ENCODE measurements at regions not wholly inside any gene's neighbourhood (a gene's known extent, or its start where the extent isn't known, plus 50 kb on each side); places are given as distances from the start of the nearest gene placed in this dataset.

GRCh38 chr2:139622691-139623090 lies 842.5 kb upstream of the NXPH2 start:
- POLR2A ChIA-PET = no interaction called here
- in situ Hi-C loops (cut with MboI) = no loop called here
- Histone ChIP-seq H3K4me1 (replicated peaks in 1 of 2; ENCODE audit: control insufficient read depth in 2 of 2, insufficient read depth in 2 of 2, low read length in 2 of 2) (no peaks in the 10 kb centered on the region), H4K20me1 (replicated peaks; ENCODE audit: control insufficient read depth, insufficient read depth, low read length) (no peaks in the 10 kb centered on the region), H3K27ac (ENCODE audit: extremely low read depth, low read depth, low read length) (no peak overlapping the region), H3K36me3 (ENCODE audit: control insufficient read depth, insufficient read depth, low read length) (no peaks in the 10 kb centered on the region), H3K9me1 (ENCODE audit: control insufficient read depth, insufficient read depth, low read length) (no peaks in the 10 kb centered on the region), H2AFZ (ENCODE audit: low read depth, low read length) (no peak overlapping the region), H3K4me2 (ENCODE audit: insufficient read depth, low read length) (no peak overlapping the region), H3K4me3 (no peak overlapping the region), H3K27me3 (ENCODE audit: control insufficient read depth in 2 of 2, insufficient read depth in 2 of 2, low read length in 2 of 2) (no peaks in the 10 kb centered on the region), H3K79me2 (ENCODE audit: control insufficient read depth, insufficient read depth, low read length) (no peaks in the 10 kb centered on the region), H3K9ac (ENCODE audit: insufficient read depth in 1 of 2, low read depth in 2 of 2, low read length in 2 of 2) (no peak overlapping the region), H3K9me3 (replicated peaks; ENCODE audit: control insufficient read depth, insufficient read depth, low read depth, low read length) (no peaks in the 10 kb centered on the region; the same call in 1 of the 2 replicates)
- ATAC-seq = no peak
- WGBS (ENCODE audit: insufficient coverage, low coverage, missing lambda C conversion rate) = 0% methylated on average over 1 of the region's 1 CpG
- intact Hi-C loops (cut with micrococcal nuclease) = no loop called here
- TF ChIP-seq CBX8 (IDR thresholded peaks at IDR 0.05; ENCODE audit: borderline replicate concordance, extremely low read depth, low read depth, low read length, poor library complexity, severe bottlenecking) = no peak
- TF ChIP-seq ZKSCAN3 (CRISPR knock-in tag; IDR thresholded peaks at IDR 0.05) = no peak
- TF ChIP-seq NFRKB (IDR thresholded peaks at IDR 0.05; ENCODE audit: low read depth) = no peak
- no peak for TF ChIP-seq CBX1 (IDR thresholded peaks at IDR 0.05; ENCODE audit: low read depth)
- no peak for TF ChIP-seq KDM2B (CRISPR knock-in tag; IDR thresholded peaks at IDR 0.05)
- no peak for TF ChIP-seq EGR1 (conservative IDR thresholded peaks at IDR 0.05)
- TF ChIP-seq SPI1 (IDR thresholded peaks at IDR 0.05; ENCODE audit: borderline replicate concordance, low read depth, low read length) = no peak
- no peak for TF ChIP-seq U2AF1 (optimal IDR thresholded peaks at IDR 0.05; ENCODE audit: low read depth, low read length)
- TF ChIP-seq ZC3H4 (CRISPR knock-in tag; IDR thresholded peaks at IDR 0.05; ENCODE audit: borderline replicate concordance) = no peak
- TF ChIP-seq ZNF699 (CRISPR knock-in tag; IDR thresholded peaks at IDR 0.05; ENCODE audit: insufficient replicate concordance) = no peak
- no peak for TF ChIP-seq ZNF232 (CRISPR knock-in tag; IDR thresholded peaks at IDR 0.05)
- CTCF ChIA-PET (ENCODE audit: low intra/inter-chr PET ratio) = no interaction called here
- no peak for DNase-seq (ENCODE audit: extremely low read depth in 1 of 4, low spot score in 3 of 4)
- no peak for FAIRE-seq
- no TSS peak for BruUV-seq (replicated peaks)
